HG03442 (cell line): ENCODE measurements at regions not wholly inside any gene's neighbourhood (a gene's known extent, or its start where the extent isn't known, plus 50 kb on each side); places are given as distances from the start of the nearest gene placed in this dataset.

Experiments
- ATAC-seq: cut with Tn5 transposase; IDR thresholded peaks from one replicate; pipeline ENCODE4 v1.9.1; 2021; ENCODE audit warnings: mild to moderate bottlenecking, moderate library complexity; ENCODE audit not compliant: unreplicated experiment

- no peak for ATAC-seq
Measured at GRCh38 chr1:94620345-94621031, 78.9 kb upstream of the F3 start.

GRCh38 chr1:94619731-94620130 is 78.2 kb upstream of the F3 start:
- ATAC-seq: no peak

GRCh38 chr1:94617957-94618739 is 76.6 kb upstream of the F3 start:
- no peak for ATAC-seq

- no peak for ATAC-seq
Measured at GRCh38 chr1:94617134-94617805, 75.7 kb upstream of the F3 start.

GRCh38 chr1:94616506-94616905 is 74.9 kb upstream of the F3 start:
- ATAC-seq: no peak

GRCh38 chr1:94614996-94615395 is 73.4 kb upstream of the F3 start:
- ATAC-seq: no peak

- no peak for ATAC-seq
Measured at GRCh38 chr1:94614168-94614815, 72.7 kb upstream of the F3 start.

- ATAC-seq: no peak
Measured at GRCh38 chr1:94612525-94613204, 71.1 kb upstream of the F3 start.

GRCh38 chr1:94611681-94612475 is 70.3 kb upstream of the F3 start:
- no peak for ATAC-seq

GRCh38 chr1:94609619-94610018 is 68.1 kb upstream of the F3 start:
- ATAC-seq: no peak

- ATAC-seq: no peak
Measured at GRCh38 chr1:94608852-94609530, 67.4 kb upstream of the F3 start.

- no peak for ATAC-seq
Measured at GRCh38 chr1:94608142-94608851, 66.7 kb upstream of the F3 start.

- no peak for ATAC-seq
Measured at GRCh38 chr1:94607398-94607797, 65.8 kb upstream of the F3 start.

GRCh38 chr1:94606471-94606870 is 64.9 kb upstream of the F3 start:
- no peak for ATAC-seq

- ATAC-seq: no peak
Measured at GRCh38 chr1:94603663-94604062, 62.1 kb upstream of the F3 start.

- ATAC-seq: no peak
Measured at GRCh38 chr1:94602802-94603625, 61.5 kb upstream of the F3 start.

GRCh38 chr1:94602316-94602715 is 60.8 kb upstream of the F3 start:
- no peak for ATAC-seq

- no peak for ATAC-seq
Measured at GRCh38 chr1:94600556-94600955, 59.0 kb upstream of the F3 start.
